H9 (cell line): ENCODE measurements at regions not wholly inside any gene's neighbourhood (a gene's known extent, or its start where the extent isn't known, plus 50 kb on each side); places are given as distances from the start of the nearest gene placed in this dataset.
A peak's percentile ranks its signal among the peaks of the same experiment; 100 is the strongest.

Source experiments
- DNase-seq: peaks from one replicate; pipeline ENCODE4 v3.0.0-alpha.2; 2017
- H2AFZ ChIP-seq: one replicate; pipeline ENCODE4 v1.6.1; 2013; ENCODE audit warnings: mild to moderate bottlenecking, low read length, control low read depth, moderate library complexity
- H2AK5ac ChIP-seq: 2 replicates; pipeline ENCODE4 v1.6.1; 2013; ENCODE audit warnings: low read length, control low read depth, mixed read lengths; ENCODE audit not compliant: insufficient read length
- H2BK120ac ChIP-seq: one replicate; pipeline ENCODE4 v1.6.1; 2013; ENCODE audit warnings: low read depth, mild to moderate bottlenecking, low read length, control low read depth, inconsistent platforms; ENCODE audit not compliant: poor library complexity, severe bottlenecking
- H2BK12ac ChIP-seq: 2 replicates; pipeline ENCODE4 v1.6.1; 2013; ENCODE audit warnings: low read length, control low read depth, mixed read lengths, low read depth; ENCODE audit not compliant: insufficient read length
- H2BK15ac ChIP-seq: 2 replicates; pipeline ENCODE4 v1.6.1; 2013; ENCODE audit warnings: low read depth, low read length, control low read depth
- H2BK20ac ChIP-seq: one replicate; pipeline ENCODE4 v1.6.1; 2013; ENCODE audit warnings: low read depth, mild to moderate bottlenecking, low read length, control low read depth, inconsistent platforms; ENCODE audit not compliant: poor library complexity, severe bottlenecking
- H2BK5ac ChIP-seq: 2 replicates; pipeline ENCODE4 v1.6.1; 2013; ENCODE audit warnings: low read length, control low read depth, mixed read lengths; ENCODE audit not compliant: insufficient read length
- H3K14ac ChIP-seq: 2 replicates; pipeline ENCODE4 v1.6.1; 2013; ENCODE audit warnings: low read length, control low read depth; ENCODE audit not compliant: insufficient read depth
- H3K18ac ChIP-seq: 2 replicates; pipeline ENCODE4 v1.6.1; 2013; ENCODE audit warnings: low read depth, mild to moderate bottlenecking, mixed read lengths, low read length, control low read depth; ENCODE audit not compliant: insufficient read length
- H3K23ac ChIP-seq: 2 replicates; pipeline ENCODE4 v1.6.1; 2013; ENCODE audit warnings: low read length, control low read depth, mixed read lengths, low read depth; ENCODE audit not compliant: insufficient read length
- H3K23me2 ChIP-seq: 2 replicates; pipeline ENCODE4 v1.6.1; 2013; ENCODE audit warnings: low read depth, mild to moderate bottlenecking, mixed read lengths, low read length, control low read depth; ENCODE audit not compliant: insufficient read length, poor library complexity, severe bottlenecking
- H3K27ac ChIP-seq: 2 replicates; pipeline ENCODE4 v1.5.1; 2013; ENCODE audit warnings: low read length, control low read depth, mixed read lengths, low read depth; ENCODE audit not compliant: insufficient read length
- H3K27me3 ChIP-seq: 2 replicates; pipeline ENCODE4 v1.6.1; 2013; ENCODE audit warnings: low read length, control low read depth, inconsistent platforms; ENCODE audit not compliant: insufficient read depth
- H3K4ac ChIP-seq: 2 replicates; pipeline ENCODE4 v1.6.1; 2013; ENCODE audit warnings: low read depth, mild to moderate bottlenecking, control low read depth, inconsistent platforms, low read length, moderate library complexity
- H3K4me1 ChIP-seq: 2 replicates; pipeline ENCODE4 v1.6.1; 2013; ENCODE audit warnings: low read length, control low read depth, inconsistent platforms; ENCODE audit not compliant: insufficient read depth
- H3K4me2 ChIP-seq: 2 replicates; pipeline ENCODE4 v1.6.1; 2013; ENCODE audit warnings: low read length, control low read depth, mixed read lengths; ENCODE audit not compliant: insufficient read length, insufficient read depth
- H3K56ac ChIP-seq: 2 replicates; pipeline ENCODE4 v1.6.1; 2013; ENCODE audit warnings: low read depth, mild to moderate bottlenecking, mixed read lengths, low read length, control low read depth; ENCODE audit not compliant: insufficient read length
- H3K79me1 ChIP-seq: 2 replicates; pipeline ENCODE4 v1.6.1; 2013; ENCODE audit warnings: low read depth, mild to moderate bottlenecking, moderate library complexity, low read length, control low read depth, inconsistent platforms; ENCODE audit not compliant: insufficient read depth, poor library complexity, severe bottlenecking
- H3K79me2 ChIP-seq: 2 replicates; pipeline ENCODE4 v1.6.1; 2013; ENCODE audit warnings: low read length, control low read depth, inconsistent platforms; ENCODE audit not compliant: insufficient read depth
- H3K9ac ChIP-seq: 2 replicates; pipeline ENCODE4 v1.6.1; 2013; ENCODE audit warnings: low read length, control low read depth, mixed read lengths; ENCODE audit not compliant: insufficient read length; ENCODE audit errors: extremely low read depth
- H3K9me3 ChIP-seq: one replicate; pipeline ENCODE4 v1.6.1; 2013; ENCODE audit warnings: low read depth, low read length, inconsistent platforms; ENCODE audit not compliant: control insufficient read depth
- H3T11ph ChIP-seq: one replicate; pipeline ENCODE4 v1.6.1; 2013; ENCODE audit warnings: mild to moderate bottlenecking, low read length, control low read depth, inconsistent platforms
- H4K20me1 ChIP-seq: one replicate; pipeline ENCODE4 v1.6.1; 2013; ENCODE audit not compliant: control insufficient read depth, insufficient read length, insufficient read depth
- H4K5ac ChIP-seq: 2 replicates; pipeline ENCODE4 v1.6.1; 2013; ENCODE audit warnings: low read depth, mild to moderate bottlenecking, mixed read lengths, low read length, control low read depth; ENCODE audit not compliant: insufficient read length
- H4K8ac ChIP-seq: replicated peaks from 2 replicates; pipeline ENCODE4 v1.6.1; 2013; ENCODE audit warnings: low read length, control low read depth, mixed read lengths, low read depth; ENCODE audit not compliant: insufficient read length
- H4K91ac ChIP-seq: 2 replicates; pipeline ENCODE4 v1.6.1; 2013; ENCODE audit warnings: low read depth, mild to moderate bottlenecking, moderate library complexity, mixed read lengths, low read length, control low read depth; ENCODE audit not compliant: insufficient read length
- H3K27ac Mint-ChIP-seq, 3 experiments: 2 replicates in 2 of 3; 3 replicates in 1 of 3; pipeline ENCODE4 v1.8.0; 2020 to 2021; ENCODE audit warnings: mixed read lengths in 3 of 3, mild to moderate bottlenecking in 1 of 3, moderate library complexity in 1 of 3
- H3K27me3 Mint-ChIP-seq: 2 replicates; pipeline ENCODE4 v1.8.0; 2021; ENCODE audit warnings: low read depth, mild to moderate bottlenecking, moderate library complexity, mixed read lengths
- H3K36me3 Mint-ChIP-seq, 3 experiments: 2 replicates in 2 of 3; 3 replicates in 1 of 3; pipeline ENCODE4 v1.8.0; 2020 to 2021; ENCODE audit warnings: low read depth in 3 of 3, mixed read lengths in 3 of 3; ENCODE audit not compliant: insufficient read depth in 1 of 3
- H3K4me1 Mint-ChIP-seq, 2 experiments: 2 replicates each; pipeline ENCODE4 v1.8.0; 2020; ENCODE audit warnings: mixed read lengths in 2 of 2
- H3K4me3 Mint-ChIP-seq, 2 experiments: 2 replicates in 1 of 2; 3 replicates in 1 of 2; pipeline ENCODE4 v1.8.0; 2020 to 2021; ENCODE audit warnings: mild to moderate bottlenecking in 2 of 2, mixed read lengths in 2 of 2, moderate library complexity in 1 of 2
- H3K9me3 Mint-ChIP-seq, 2 experiments: 2 replicates in 1 of 2; 3 replicates in 1 of 2; pipeline ENCODE4 v1.8.0; 2020; ENCODE audit warnings: mild to moderate bottlenecking in 2 of 2, mixed read lengths in 2 of 2, moderate library complexity in 1 of 2
- WGBS: extraction: QIAGEN DNeasy Blood & Tissue Kit; methylation state at CpG from one replicate; pipeline ENCODE4 v1.1.7; 2013; ENCODE audit warnings: missing lambda C conversion rate, low lambda C conversion rate, mixed read lengths; ENCODE audit not compliant: insufficient read length; ENCODE audit errors: extremely low coverage; 5-methylcytosine and 5-hydroxymethylcytosine counted together
- TF ChIP-seq, protein P1 (sequence below): fragments of 200-600 bp; sonication (generic); conservative IDR thresholded peaks from 3 replicates; pipeline ENCODE4 v1.8.0; 2021; ENCODE audit warnings: antibody characterized with exemption, mild to moderate bottlenecking

DNA sequence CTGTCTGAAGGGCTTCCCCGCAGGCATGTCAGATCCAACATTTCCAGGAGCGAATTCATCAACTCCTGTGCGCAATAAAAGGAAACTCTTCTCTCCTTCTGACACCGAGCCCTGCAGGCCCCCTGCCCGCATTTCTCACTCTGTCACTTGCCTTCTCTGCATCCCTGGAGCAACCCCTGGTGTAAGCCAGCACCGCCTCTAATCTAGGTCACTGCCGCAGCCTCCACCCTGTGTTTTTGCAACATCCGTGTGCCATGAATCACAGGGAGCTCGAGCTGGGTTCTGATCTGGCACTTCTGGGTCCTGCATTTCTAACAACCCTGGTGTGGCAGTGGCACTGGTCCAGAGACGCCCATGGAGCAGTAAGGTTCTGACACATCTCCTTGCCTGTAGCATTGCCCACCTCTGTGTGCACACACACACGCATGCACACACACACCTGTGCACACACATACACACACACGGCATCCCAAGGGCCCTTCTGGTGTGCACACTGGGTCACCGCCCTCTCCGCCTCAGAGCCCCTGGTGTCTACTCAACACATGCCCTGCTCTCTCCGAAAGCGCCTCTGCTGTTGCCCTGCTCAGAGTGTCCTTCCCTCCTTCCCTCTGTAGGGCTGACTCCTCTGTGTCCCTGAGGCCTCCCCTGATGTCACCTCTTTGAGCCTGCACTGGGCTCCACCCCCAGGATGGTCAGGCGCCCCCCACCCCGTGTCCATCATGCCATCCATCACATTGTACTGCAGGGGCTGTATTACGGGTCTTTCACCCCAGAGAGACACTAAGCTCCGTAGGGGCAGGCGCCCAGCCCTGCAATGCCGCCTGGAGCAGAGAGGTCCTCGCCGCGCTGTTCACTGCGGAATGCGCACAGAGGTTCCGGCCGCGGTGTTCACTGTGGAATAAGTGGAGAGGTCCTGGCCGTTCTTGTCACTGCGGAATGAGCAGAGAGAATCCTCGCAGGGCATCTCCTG lies 111.4 kb upstream of the SFSWAP start:
- H2BK120ac ChIP-seq: no peak overlapping the region
- no peak overlapping the region for H3K4me3 Mint-ChIP-seq
- H2BK5ac ChIP-seq: no peak overlapping the region
- H3K9me3 ChIP-seq: no peaks in the 10 kb centered on the region
- H3K9ac ChIP-seq: no peak overlapping the region
- peaks cover 0 to 2% (median 0%) of the 10 kb centered on the region in 3 experiments; a peak in 1 of 7 replicates for H3K36me3 Mint-ChIP-seq
- H4K20me1 ChIP-seq: no peaks in the 10 kb centered on the region
- H2BK20ac ChIP-seq: no peak overlapping the region
- no peak overlapping the region for H3T11ph ChIP-seq
- no peak overlapping the region for H3K23ac ChIP-seq
- H3K4me1 ChIP-seq: no peaks in the 10 kb centered on the region
- no peak overlapping the region for H3K14ac ChIP-seq
- no peak overlapping the region for H3K56ac ChIP-seq
- H4K91ac ChIP-seq: no peak overlapping the region
- no peak overlapping the region for H2AK5ac ChIP-seq
- no peaks in the 10 kb centered on the region for H3K79me1 ChIP-seq
- peak overlapping the region in 1 of 3 experiments; percentile 31; a peak in 2 of 7 replicates for H3K27ac Mint-ChIP-seq
- H2BK12ac ChIP-seq: no peak overlapping the region
- WGBS: no CpG with 5 or more reads among the region's 33 CpGs
- no peaks in the 10 kb centered on the region; a peak in 1 of 5 replicates for H3K9me3 Mint-ChIP-seq
- no peak for DNase-seq
- H3K27me3 ChIP-seq: no peaks in the 10 kb centered on the region
- H2AFZ ChIP-seq: no peak overlapping the region
- H3K79me2 ChIP-seq: no peaks in the 10 kb centered on the region
- H4K8ac ChIP-seq: no peak overlapping the region
- H2BK15ac ChIP-seq: no peak overlapping the region
- TF ChIP-seq, protein P1, sequence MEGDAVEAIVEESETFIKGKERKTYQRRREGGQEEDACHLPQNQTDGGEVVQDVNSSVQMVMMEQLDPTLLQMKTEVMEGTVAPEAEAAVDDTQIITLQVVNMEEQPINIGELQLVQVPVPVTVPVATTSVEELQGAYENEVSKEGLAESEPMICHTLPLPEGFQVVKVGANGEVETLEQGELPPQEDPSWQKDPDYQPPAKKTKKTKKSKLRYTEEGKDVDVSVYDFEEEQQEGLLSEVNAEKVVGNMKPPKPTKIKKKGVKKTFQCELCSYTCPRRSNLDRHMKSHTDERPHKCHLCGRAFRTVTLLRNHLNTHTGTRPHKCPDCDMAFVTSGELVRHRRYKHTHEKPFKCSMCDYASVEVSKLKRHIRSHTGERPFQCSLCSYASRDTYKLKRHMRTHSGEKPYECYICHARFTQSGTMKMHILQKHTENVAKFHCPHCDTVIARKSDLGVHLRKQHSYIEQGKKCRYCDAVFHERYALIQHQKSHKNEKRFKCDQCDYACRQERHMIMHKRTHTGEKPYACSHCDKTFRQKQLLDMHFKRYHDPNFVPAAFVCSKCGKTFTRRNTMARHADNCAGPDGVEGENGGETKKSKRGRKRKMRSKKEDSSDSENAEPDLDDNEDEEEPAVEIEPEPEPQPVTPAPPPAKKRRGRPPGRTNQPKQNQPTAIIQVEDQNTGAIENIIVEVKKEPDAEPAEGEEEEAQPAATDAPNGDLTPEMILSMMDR: no peak
- peaks cover 2% of the 10 kb centered on the region; the same call in 1 of the 2 replicates for H3K27me3 Mint-ChIP-seq
- no peak overlapping the region for H4K5ac ChIP-seq
- H3K18ac ChIP-seq: no peak overlapping the region
- H3K4me2 ChIP-seq: no peak overlapping the region
- peaks cover 11 to 24% of the 10 kb centered on the region in 2 experiments for H3K4me1 Mint-ChIP-seq
- no peak overlapping the region for H3K27ac ChIP-seq
- H3K23me2 ChIP-seq: no peaks in the 10 kb centered on the region
- H3K4ac ChIP-seq: no peak overlapping the region
